Spleen (tissue), 7 donors: ENCODE measurements at regions not wholly inside any gene's neighbourhood (a gene's known extent, or its start where the extent isn't known, plus 50 kb on each side); places are given as distances from the start of the nearest gene placed in this dataset.

ENCODE experiments used
- CTCF ChIP-seq, 11 experiments: fragments of 200-600 bp in 7 of 11; fragments of 450-650 bp in 4 of 11; sonication (generic) in 4 of 11; IDR thresholded peaks in 8 of 11; conservative IDR thresholded peaks in 3 of 11; 1 replicate in 7 of 11; 2 replicates in 4 of 11; pipeline versions ENCODE4 v1.4.0 to v1.8.0; 2016 to 2021; ENCODE audit warnings: antibody characterized with exemption in 11 of 11, inconsistent platforms in 4 of 11, mild to moderate bottlenecking in 1 of 11
- POLR2A ChIP-seq, 3 donors: fragments of 450-650 bp; IDR thresholded peaks; one replicate each; pipeline ENCODE4 v1.5.1; 2017; ENCODE audit warnings: antibody characterized with exemption in 3 of 3, mild to moderate bottlenecking in 1 of 3
- donor health status: DM: no; HTN: no; CAD: no; lungs with moderate emphysema.
- donor health status: DM: no; HTN: no; CAD: no.
- donor health status: DM: no; HTN: no; CAD: no.

- TF ChIP-seq POLR2A (IDR thresholded peaks at IDR 0.05) (no peak), CTCF (IDR thresholded peaks at IDR 0.05 in 8 of 11, conservative IDR thresholded peaks at IDR 0.05 in 3 of 11) (no peak)
Observed at GRCh38 chr7:50221433-50221832, 83.1 kb upstream of the IKZF1 start.
